Right lobe of liver (tissue), 6 donors: ENCODE measurements at regions not wholly inside any gene's neighbourhood (a gene's known extent, or its start where the extent isn't known, plus 50 kb on each side); places are given as distances from the start of the nearest gene placed in this dataset.

Experiments
- ATAC-seq, 4 donors: fragments of 200-7000 bp; cut with Tn5 transposase; one replicate each; pipeline ENCODE4 v1.9.1; 2020; ENCODE audit warnings: mild to moderate bottlenecking in 4 of 4, moderate library complexity in 4 of 4
- DNase-seq, 3 donors: peaks; one replicate each; pipeline ENCODE4 v3.0.0-alpha.2; 2020
- H3K27ac ChIP-seq, 3 donors: fragments of 200-600 bp; one replicate each; pipeline ENCODE4 v1.8.0; 2022
- H3K27me3 ChIP-seq, 2 donors: fragments of 200-600 bp; one replicate each; pipeline ENCODE4 v1.8.0; 2022
- H3K36me3 ChIP-seq, 4 donors: fragments of 200-600 bp; sonication (generic) in 1 of 4; one replicate each; pipeline versions ENCODE4 v1.5.1 to v1.8.0; 2017 to 2022; ENCODE audit warnings: control low read depth in 1 of 4
- H3K4me1 ChIP-seq, 4 donors: fragments of 200-600 bp; sonication (generic) in 1 of 4; one replicate each; pipeline versions ENCODE4 v1.5.1 to v1.8.0; 2017 to 2022; ENCODE audit warnings: control low read depth in 1 of 4
- H3K4me3 ChIP-seq, 3 donors: fragments of 200-600 bp; one replicate each; pipeline ENCODE4 v1.8.0; 2022
- H3K9me3 ChIP-seq, 4 donors: fragments of 200-600 bp; sonication (generic) in 1 of 4; one replicate each; pipeline versions ENCODE4 v1.5.1 to v1.8.0; 2017 to 2022; ENCODE audit warnings: control low read depth in 1 of 4
- CTCF ChIP-seq, 4 donors: fragments of 200-600 bp in 3 of 4; fragments of 450-650 bp in 1 of 4; IDR thresholded peaks; one replicate each; pipeline versions ENCODE4 v1.5.1 to v1.8.0; 2016 to 2022; ENCODE audit warnings: antibody characterized with exemption in 4 of 4, mild to moderate bottlenecking in 2 of 4
- POLR2A ChIP-seq: fragments of 450-650 bp; IDR thresholded peaks from one replicate; pipeline ENCODE4 v1.6.1; 2017; ENCODE audit warnings: antibody characterized with exemption, mild to moderate bottlenecking
- WGBS: methylation state at CpG from one replicate; pipeline ENCODE4 v1.1.6; 2018; ENCODE audit warnings: low coverage, low lambda C conversion rate; ENCODE audit not compliant: insufficient coverage; ENCODE audit errors: missing lambda C conversion rate; 5-methylcytosine and 5-hydroxymethylcytosine counted together
- intact Hi-C, 2 donors: fragments of 100-400 bp; cut with DNase I; formaldehyde crosslinking; loops; one replicate each; pipeline versions ENCODE4 v1.11.2 to v1.14.1; 2022
- donor health status: DM: no; HTN: yes; CAD: no.
- donor health status: DM: no; HTN: no; CAD: no.
- donor health status: DM: no; HTN: no; CAD: no.
- donor health status: DM: no; HTN: yes; CAD: no.
- donor health status: DM: no; HTN: yes; CAD: no.

GRCh38 chr2:58906081-58906645 is 665.0 kb upstream of the FANCL start:
- no peak for DNase-seq
- no peaks in the 10 kb centered on the region for H3K27me3 ChIP-seq
- H3K36me3 ChIP-seq, result no peaks in the 10 kb centered on the region
- peak in 2 of 4 donors; percentile 49 to 58 for ATAC-seq
- H3K27ac ChIP-seq, result no peak overlapping the region
- intact Hi-C loops, result no loop called here
- no peak overlapping the region for H3K4me3 ChIP-seq
- H3K4me1 ChIP-seq, result peaks cover 0 to 15% (median 3%) of the 10 kb centered on the region in 4 donors
- TF ChIP-seq POLR2A, result no peak
- TF ChIP-seq CTCF (IDR thresholded peaks at IDR 0.05), result no peak
- no peaks in the 10 kb centered on the region for H3K9me3 ChIP-seq
- WGBS, result 73% methylated on average over 7 of the region's 7 CpGs

GRCh38 chr2:58904095-58904494 is 663.0 kb upstream of the FANCL start:
- H3K27me3 ChIP-seq, result no peaks in the 10 kb centered on the region
- H3K4me3 ChIP-seq, result no peak overlapping the region
- H3K9me3 ChIP-seq, result no peaks in the 10 kb centered on the region
- intact Hi-C loops, result no loop called here
- no peak overlapping the region for H3K27ac ChIP-seq
- TF ChIP-seq CTCF (IDR thresholded peaks at IDR 0.05) (no peak), POLR2A (no peak)
- 94% methylated on average over 1 of the region's 1 CpG for WGBS
- DNase-seq (no peak), ATAC-seq (no peak)
- peaks cover 0 to 13% (median under 1%) of the 10 kb centered on the region in 4 donors for H3K4me1 ChIP-seq
- no peaks in the 10 kb centered on the region for H3K36me3 ChIP-seq

GRCh38 chr2:58903427-58903826 is 662.3 kb upstream of the FANCL start:
- no peaks in the 10 kb centered on the region for H3K36me3 ChIP-seq
- 86% methylated on average over 1 of the region's 2 CpGs for WGBS
- no peaks in the 10 kb centered on the region for H3K9me3 ChIP-seq
- DNase-seq (no peak), ATAC-seq (no peak)
- no peaks in the 10 kb centered on the region for H3K27me3 ChIP-seq
- H3K27ac ChIP-seq, result no peak overlapping the region
- intact Hi-C loops, result no loop called here
- H3K4me3 ChIP-seq, result no peak overlapping the region
- TF ChIP-seq POLR2A, result no peak
- H3K4me1 ChIP-seq, result peaks cover 0 to 12% (median 0%) of the 10 kb centered on the region in 4 donors

DNA sequence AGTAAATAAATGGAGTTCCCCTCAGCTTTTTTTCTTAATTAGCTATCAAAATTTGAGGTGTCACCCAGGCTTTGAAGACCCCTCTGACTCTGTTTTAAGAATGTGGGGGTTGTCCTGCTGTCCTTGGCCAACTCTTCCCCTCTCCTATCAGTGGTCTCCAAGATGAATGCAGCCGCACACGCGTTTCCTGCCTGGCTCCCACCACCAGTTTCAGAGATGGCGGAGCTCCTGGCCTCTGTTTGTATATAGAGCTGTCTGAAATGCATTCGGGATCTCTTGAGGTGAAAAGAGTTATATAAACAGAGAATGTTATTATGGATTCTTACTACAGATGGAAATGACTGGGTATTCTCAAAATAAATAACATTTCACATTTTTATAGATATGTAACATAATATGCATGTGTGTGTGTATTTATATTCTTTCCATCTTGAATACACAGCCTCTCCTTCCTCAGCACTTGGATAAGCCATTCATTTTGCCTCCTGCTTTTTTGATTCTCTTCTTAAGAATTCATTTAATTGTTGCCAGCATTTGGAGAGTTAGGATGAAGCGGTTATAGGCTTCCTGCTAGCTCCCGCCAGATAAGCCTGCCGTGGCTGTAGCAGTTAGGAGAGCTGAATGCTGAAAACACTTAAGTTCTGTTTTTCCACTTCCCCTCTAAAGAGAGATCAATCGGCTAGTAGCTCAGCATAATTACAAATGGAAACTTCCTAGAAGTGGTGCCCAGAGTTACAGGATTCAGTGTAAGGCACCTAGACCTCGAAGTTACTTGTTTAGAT is 659.3 kb upstream of the FANCL start:
- Histone ChIP-seq H3K9me3 (no peaks in the 10 kb centered on the region), H3K4me1 (no peaks in the 10 kb centered on the region), H3K27ac (no peak overlapping the region), H3K36me3 (no peaks in the 10 kb centered on the region), H3K4me3 (no peak overlapping the region), H3K27me3 (no peaks in the 10 kb centered on the region)
- intact Hi-C loops, result no loop called here
- WGBS, result 34% methylated on average over 10 of the region's 10 CpGs
- no peak for DNase-seq
- TF ChIP-seq POLR2A (no peak), CTCF (IDR thresholded peaks at IDR 0.05) (no peak)
- ATAC-seq, result no peak

GRCh38 chr2:58899692-58900091 is 658.6 kb upstream of the FANCL start:
- WGBS, result 41% methylated on average over 6 of the region's 6 CpGs
- ATAC-seq (no peak), DNase-seq (no peak)
- H3K4me3 ChIP-seq, result no peak overlapping the region
- no peak for TF ChIP-seq CTCF (IDR thresholded peaks at IDR 0.05)
- H3K36me3 ChIP-seq, result no peaks in the 10 kb centered on the region
- H3K27me3 ChIP-seq, result no peaks in the 10 kb centered on the region
- intact Hi-C loops, result no loop called here
- H3K27ac ChIP-seq, result no peak overlapping the region
- no peaks in the 10 kb centered on the region for H3K4me1 ChIP-seq
- no peaks in the 10 kb centered on the region for H3K9me3 ChIP-seq
